ENCODE measurements at regions not wholly inside any gene's neighbourhood (a gene's known extent, or its start where the extent isn't known, plus 50 kb on each side); places are given as distances from the start of the nearest gene placed in this dataset.

DNA sequence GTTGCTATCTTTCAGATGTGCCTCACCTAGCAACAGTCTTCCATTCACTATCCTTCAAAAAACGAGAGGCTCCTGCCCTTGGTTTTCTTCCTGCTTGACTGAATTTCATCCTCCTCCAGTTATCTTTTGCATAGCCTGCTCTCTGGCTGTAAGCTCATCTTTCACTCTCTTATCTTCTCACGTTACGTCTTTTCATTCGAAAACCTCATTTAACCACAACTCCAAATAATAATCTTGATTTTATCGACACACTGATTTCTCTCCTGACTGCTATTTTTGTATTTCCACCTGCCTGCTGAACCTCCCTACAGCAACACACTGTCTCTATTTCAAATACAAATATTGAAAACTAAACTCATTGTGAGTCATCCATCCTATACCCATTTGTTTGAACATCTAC lies 230.7 kb upstream of the TMC3 start:
- DNase-seq (ENCODE audit: low spot score), result no peak

DNA sequence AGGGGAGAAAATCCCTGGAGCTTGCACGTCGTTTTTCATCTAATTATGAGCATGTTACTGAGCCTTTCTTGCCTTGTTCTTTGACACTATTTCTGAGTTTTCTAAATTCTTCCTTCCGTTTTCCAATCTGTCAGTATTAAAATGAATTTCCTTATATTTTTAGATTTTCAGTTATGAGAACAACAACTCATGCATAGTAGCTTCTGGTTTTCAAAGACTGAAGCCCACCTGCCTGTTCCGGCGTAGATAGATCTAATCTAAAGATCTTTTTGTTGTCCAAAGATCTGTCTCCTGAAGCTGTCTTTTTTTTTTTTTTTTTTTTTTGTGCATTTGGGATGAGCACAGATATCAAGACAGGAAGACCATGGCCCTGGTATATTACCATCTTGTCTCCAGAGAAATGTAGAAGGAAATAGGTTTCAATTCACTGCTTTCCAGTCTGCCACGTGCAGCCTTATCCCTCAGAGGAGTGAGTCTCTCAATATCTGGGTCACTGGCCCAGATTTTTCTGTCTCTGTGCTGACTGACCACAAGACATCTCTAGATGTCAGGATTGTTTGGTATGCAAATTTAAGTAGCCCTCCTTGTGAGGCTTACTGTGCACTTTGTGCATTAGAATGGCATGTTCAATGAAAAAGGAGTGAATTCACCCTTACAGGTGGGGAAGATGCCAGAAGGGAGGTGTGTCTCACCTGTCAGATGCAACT lies 222.3 kb upstream of the TMC3 start:
- no peak for DNase-seq (ENCODE audit: low spot score)

DNA sequence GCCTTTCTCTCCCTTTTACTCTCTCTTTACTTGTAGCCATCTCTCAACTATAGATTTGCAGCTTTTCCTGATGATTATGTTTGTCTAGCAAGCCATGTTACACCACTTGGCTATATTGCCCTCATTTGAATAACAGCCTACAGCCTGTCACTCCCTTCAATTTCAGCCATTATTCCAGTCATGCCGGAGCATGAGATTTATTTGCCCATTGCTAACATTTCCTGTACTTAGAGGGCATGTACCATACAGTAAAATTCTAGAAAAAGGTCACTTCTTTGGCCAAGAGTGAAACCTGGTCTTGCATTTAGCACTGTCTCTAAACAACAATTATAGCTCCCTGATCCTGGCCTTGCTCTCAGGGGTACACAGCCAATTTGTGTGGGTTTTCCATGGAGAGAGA lies 221.7 kb upstream of the TMC3 start:
- DNase-seq (ENCODE audit: low spot score), result no peak

DNA sequence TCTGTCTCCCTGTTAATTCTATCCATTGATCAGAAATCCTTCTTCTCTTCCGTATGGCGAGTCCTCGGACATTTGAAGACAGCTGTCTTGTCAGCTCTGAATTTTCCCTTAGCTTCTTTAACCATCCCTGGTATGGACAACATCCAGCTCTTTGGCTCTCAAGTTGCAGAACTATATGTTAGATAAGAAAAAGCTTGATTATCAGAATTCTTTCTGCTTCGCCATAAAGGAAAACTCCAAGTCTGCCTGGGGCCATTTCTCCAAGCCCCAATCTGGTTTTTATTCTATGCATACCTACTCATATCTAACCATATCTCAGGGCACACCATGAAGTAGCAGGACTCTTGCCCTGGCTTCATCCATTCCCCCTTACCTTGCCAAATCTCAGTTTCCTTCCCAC lies 215.7 kb upstream of the TMC3 start:
- no peak for DNase-seq (ENCODE audit: low spot score)

DNA sequence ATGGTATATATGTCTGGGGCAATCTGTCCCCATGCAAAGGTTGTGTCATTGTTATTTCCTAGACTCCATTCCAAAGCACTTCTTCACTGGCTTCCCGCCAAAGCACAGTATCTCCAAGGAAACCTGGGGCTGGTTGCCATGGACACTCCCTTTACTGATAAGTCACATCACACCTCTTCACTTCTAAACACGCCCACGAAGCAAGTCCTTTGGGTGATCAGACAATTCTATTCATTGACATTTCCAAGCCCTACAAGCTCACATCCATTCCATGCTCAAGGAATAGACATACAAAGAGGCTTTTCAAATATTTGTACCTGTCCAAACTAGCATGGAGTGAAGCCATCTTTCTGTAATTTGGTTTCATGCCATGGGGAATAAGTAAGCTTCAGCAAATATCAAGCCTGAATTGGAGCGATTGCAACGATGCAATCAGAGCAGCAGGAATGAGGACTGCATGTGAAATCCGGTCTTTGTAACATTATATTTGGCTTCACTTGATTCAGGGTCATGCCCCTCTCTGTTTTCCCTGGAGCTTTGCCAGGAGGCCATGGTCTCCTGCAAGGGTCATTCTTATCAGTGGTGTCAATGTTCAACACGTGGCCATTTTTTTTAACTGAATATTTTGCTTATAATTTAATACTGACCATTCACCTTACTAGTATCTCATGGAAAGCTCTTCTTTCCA lies 201.6 kb upstream of the TMC3 start:
- DNase-seq (ENCODE audit: low spot score), result no peak

DNA sequence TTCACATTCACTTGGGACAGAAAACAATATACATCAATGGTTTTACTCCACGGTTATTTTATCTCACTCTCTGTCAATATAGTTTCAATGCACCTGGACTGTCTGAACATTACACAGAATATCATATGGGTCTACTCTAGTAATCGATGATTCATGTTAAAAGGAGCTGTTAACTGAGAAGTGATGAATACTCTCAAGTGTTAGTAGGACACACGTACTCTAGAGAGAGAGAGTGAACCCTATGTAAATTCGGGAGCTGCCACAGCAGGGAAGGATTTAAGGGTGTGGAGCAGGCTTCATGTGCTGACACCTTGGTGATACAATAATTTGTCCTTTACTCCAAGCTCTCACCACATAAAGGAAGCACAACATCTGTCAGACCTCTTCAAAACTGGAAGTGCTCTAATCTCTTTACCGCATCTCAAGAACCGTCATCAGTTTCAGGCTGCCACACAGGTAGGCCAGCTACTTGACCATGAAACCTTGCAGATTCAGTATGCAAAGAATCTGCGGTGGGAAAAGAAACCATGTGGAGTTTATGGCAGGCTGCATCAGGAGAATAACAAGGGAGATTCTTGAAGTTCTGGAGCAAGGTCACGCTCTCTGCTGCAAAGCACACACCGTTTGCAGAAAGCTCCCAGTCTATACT lies 199.2 kb upstream of the TMC3 start:
- DNase-seq (ENCODE audit: low spot score), result no peak

DNA sequence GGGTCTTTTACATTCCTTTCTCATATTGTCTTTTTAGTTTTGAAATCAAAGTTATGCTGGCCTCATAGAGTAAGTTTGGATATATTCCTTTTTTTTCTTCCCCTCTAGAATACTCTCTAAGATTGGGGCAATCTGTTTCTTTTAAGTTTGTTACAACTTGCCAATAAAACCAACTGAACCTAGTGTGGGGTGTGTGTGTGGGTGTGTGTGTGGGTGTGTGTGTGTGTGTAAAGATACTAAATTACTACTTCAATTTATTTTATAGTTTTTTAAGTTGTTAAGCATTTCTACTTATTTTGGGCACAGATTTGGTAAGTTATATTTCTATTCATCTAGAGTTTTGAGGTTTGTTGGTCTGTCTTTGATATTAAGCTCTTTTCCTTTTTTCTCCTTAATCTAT lies 198.2 kb upstream of the TMC3 start:
- DNase-seq (ENCODE audit: low spot score), result no peak

DNA sequence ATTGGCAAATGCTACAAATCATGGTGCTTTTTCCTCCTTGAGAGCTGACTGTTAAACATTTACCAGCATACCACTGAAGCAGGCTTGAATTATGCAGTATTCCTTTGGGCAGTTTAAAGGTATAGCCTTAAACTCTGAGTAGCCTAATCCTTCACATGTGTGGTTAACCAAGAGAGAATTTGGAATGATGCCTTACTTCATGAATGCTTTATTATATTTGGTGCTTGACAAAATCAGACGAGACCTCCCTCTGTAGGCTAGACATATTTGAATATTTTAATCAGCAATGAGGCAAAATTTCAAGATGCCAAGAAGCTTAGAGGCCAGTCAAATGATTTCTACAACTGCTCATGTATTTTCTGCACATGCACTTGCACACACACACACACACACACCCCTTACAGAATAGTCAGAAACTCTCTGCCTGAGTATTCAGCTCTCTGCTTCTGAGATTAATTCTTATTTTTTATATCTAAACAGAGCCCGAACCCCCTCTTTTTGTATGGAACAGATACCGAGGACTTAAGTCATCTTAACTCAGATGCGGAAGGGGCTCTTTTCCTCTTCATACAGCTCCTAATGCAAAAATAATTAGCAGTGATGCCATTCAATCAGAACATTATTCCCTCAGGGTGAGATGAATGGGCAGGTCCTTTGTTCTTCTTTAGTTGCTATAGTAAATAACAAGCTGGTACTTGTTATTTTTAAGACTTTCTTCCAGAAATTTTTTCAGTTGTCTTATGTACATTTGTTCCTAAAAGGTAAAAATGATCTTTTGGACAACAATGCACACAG lies 195.5 kb upstream of the TMC3 start:
- no peak for DNase-seq (ENCODE audit: low spot score)

DNA sequence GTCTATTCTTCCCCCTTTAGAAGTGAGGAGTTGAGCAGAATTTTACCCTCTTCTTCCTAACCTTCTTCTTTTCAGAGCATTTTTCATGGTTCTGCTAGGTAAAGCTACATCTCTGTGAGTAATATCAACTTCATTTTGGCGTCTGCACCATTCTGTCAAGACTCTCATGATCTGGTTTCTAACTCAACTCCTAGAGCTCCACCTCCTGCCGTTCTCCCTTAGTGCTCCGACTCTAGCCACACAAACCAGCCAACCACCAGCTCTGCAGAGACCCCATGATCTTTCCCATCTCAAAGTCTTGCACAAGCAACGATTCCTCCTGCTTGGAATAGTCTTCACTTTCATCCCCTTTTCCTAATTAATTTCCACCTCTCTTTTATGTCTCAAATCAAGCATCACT lies 193.9 kb upstream of the TMC3 start:
- DNase-seq (ENCODE audit: low spot score), result no peak

DNA sequence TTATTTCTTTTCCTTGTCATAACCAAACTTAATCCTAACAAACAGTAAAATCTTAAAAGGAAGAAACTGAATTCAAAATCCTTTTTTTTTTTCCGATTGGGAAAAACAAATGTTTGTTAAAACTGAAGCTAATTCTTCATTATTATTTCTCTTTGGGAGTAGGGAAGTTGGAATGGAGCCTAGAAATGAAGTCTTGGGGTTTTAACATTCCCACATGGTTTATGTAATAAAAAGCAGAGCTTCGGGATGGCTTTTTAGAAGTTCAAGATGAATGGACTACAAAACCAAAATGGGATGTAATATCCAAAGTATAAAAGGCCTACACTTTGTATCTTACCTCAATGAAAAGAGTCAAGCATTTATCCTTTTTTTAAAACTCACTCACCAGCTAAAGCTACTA lies 189.0 kb upstream of the TMC3 start:
- no peak for DNase-seq (ENCODE audit: low spot score)

DNA sequence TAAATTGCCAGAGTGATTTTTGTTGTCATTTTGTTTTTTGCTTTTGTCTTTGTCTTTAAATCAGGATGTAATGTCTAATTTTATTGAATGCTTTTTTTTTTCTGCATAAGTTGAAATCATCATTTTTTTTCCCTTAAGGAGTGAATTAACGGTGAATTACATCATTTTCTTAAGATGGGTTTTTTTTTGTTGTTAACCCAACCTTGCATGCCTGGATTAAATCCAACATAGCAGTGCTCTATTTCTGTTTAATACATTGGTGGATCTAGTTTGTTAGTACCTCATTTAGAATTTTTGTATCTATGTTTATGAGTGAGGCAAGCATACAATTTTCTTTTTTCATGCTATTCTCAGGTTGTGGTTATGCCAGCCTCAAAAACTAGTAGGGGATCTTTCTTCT lies 186.4 kb upstream of the TMC3 start:
- no peak for DNase-seq (ENCODE audit: low spot score)

DNA sequence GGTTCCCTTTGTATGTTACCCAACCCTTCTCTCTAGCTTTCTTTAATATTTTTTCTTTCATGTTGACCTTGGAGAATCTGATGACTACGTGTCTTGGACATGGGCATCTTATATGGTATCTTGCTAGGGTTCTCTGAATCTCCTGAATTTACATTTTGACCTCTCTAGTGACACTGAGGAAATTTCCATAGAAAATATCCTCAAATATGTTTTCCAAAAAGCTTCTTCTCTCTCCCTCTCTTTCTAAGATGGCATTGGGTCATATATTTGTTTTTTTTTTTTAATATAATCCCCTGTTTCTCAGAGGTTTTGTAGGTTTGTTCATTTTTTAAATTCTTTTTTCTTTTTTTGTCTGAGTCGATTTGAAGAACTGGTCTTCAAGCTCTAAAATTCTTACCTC lies 184.0 kb upstream of the TMC3 start:
- DNase-seq (ENCODE audit: low spot score), result no peak

DNA sequence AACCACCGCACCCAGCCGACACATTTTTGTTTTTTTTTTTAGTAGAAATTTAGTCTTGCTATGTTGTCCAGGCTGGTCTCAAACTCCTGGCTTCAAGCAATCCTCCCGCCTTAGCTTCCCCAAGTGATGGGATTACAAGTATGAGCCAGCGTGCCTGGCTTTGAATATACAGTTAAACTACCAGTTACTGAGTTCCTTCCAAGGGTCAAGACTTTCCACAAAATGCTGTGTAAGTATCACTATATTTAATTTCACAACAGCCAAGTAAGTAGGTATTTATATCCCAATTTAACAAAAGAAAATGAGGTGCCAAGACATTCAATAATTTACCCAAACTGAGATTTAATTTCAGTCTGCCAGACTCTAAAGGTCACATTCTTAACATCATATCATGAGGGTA lies 181.3 kb upstream of the TMC3 start:
- no peak for DNase-seq (ENCODE audit: low spot score)

DNA sequence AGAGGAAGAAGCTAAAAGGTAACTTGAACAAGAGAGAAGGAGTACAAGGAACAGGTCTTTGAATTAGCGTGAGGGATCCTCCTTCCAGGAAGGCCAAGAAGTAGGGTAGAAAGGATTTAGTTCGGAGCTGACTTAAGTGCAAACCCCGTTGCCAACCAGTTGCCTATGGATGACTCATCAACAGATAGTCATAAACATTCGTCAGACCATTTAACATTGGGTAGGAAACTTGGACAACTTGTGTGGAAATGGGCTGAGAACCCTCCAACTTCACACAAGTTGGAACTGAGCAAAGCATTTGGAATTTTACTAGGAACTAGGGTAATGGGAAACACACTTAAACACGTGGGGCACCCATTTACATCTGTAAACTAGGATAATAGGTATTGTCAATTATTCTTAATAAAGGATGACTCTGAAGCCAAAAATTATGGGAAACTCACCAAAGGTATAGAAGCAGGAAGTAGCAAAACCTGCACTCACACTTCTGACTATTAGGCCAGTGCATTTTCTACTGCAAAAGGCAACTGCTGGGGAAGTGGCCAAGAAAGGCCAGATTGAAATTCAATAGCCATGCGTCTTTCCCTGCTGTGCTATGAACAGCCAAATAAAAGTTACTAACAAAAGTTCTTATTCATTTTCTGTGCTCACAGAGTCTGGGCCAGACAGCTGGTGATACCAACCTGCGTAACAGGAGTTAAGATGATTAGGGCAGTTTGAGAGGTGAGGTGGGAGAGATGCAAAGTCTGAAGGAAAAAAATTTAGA lies 174.5 kb upstream of the TMC3 start:
- DNase-seq (ENCODE audit: low spot score), result no peak

DNA sequence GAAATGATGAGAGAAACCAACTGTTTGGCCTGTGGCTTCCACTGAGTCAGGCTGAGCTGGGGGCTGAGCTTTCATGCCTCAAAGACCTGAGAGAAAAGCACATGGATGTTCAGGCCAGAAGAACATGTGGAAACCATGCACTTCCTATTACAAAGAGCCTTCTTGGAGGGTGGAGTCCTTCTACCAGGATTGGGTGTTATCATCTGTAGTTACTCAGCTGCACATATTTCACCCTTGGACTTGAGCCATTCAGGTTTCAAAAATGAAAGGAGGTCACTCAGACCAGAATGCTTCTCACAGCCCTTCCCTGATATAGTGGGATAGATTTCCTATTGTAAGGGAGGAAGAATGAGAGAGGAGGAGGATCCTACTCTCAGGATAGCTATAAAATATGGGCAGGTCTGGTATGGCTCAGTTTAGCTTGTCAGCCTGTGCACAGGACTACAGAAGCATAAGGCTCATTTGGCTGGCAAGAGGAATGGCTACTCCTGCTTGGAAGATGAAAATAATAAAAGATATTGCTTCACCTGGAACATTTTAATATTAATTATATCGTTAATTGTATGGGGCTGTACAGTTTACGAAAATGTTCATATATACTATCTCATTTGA lies 173.6 kb upstream of the TMC3 start:
- DNase-seq (ENCODE audit: low spot score), result no peak

DNA sequence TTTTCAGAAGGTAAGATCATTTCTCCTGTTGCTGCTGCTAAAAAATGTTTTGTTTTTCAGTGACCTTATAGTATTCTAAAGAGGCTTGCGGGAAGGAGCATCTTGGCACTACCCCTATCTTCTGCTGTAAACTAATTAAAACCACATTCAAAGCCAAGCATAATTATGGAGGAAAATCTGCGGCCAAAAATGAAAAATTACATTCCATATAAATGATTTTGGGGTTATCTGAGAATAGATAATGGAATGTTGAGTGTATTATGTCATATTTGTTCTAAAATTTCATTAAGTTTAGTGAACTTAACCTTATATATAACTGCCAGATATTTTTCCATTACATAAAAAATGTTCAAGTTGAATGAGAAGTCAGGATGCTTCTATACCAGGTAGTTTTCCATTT lies 170.4 kb upstream of the TMC3 start:
- DNase-seq (ENCODE audit: low spot score), result no peak

DNA sequence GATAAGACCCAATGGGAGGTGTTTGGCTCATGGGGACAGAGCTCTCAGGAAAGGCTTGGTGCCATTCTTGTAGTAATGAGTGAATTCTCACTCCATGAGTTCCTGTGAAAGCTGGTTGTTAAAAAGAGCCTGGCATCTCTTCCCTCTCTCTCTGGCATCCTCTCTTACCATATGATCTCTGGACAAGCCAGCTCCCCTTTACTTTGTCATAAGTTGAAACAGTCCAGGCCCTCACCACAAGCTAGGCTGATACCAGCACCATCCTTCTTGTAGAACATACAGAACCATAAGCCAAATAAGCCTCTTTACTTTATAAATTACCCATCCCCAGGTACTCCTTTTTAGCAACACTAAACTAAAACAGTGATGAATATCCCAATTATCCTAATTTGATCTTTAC lies 166.9 kb upstream of the TMC3 start:
- no peak for DNase-seq (ENCODE audit: low spot score)

DNA sequence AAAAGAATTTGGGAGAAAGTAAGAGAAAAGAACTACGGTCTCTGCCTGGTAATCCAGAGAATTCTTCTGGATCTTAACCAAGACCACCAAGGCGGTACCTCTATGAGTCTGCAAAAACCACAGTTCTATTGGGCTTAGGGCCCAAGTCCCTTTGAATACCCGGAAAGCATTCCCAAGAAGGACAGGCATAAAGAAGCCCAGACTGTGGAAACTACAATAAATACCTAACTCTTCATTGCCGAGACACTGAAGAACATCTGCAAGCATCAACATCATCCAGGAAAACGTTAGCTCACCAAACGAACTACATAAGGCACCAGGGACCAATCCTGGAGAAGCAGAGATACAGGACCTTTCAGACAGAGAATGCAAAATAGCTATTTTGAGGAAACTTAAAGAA lies 162.3 kb upstream of the TMC3 start:
- no peak for DNase-seq (ENCODE audit: low spot score)

DNA sequence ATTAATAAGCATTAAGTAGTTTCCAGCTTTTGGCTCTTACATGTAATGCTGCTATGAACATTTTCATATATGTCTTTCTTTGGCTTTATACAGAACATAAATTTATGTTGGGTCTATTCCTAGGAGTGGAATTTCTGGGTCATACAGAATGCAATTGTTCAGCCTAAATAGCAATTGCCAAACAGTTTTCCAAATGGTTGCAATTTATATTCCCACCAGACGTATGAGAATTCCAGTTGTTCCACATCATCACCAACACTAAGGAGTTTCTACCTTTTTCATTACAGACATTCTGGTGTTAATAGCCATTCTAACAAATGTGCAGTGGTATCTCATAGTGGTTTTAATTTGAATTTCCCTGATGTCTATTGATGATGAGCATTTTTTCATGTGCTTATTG lies 160.1 kb upstream of the TMC3 start:
- DNase-seq (ENCODE audit: low spot score), result no peak

DNA sequence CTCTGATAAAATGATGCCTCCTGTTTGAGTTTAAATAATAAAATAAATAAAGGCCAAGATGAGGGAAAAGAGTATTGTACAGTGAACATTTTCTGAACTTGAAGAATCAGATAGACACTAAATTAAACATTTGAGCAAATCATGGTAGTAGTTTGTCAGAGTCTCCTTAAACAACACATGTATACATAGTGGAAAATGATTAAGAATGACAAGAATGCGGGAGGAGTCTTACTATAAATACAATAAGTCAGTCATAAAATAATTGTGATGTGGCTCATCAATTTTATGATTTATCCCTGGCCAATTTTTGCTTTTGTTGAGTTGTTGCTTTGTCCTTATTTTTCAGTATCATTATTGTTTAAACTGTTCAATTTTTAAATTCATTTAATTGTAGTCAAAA lies 158.0 kb upstream of the TMC3 start:
- DNase-seq (ENCODE audit: low spot score), result no peak

DNA sequence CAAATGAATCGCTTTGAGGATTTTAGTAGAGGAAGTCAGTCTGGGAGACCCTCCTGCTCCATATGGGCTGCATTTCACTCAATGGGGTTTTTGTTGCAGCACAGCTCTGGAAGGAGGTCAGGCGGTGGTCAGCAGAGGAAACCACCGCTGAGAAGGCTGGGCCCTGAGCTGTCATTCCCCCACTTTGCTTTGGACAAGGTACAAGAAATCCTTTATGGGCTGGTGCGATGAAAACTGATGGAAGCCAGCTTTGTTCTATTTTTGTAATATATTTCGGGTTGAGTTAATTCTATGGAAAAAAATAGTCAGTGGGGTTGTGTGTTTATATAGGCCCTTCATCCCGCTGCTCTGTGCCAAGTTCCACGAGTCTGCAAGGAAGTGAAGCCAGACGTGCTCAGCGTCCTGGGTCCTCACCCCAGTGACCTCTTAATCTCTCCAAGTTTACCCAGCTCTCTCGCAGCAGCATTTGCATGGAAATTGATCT lies 157.1 kb upstream of the TMC3 start:
- no peak for DNase-seq (ENCODE audit: low spot score)
